KMS-11 (cell line): ENCODE measurements at regions not wholly inside any gene's neighbourhood (a gene's known extent, or its start where the extent isn't known, plus 50 kb on each side); places are given as distances from the start of the nearest gene placed in this dataset.

ENCODE experiments used
- H2AFZ ChIP-seq: fragments of 200-600 bp; sonication (generic); 2 replicates; pipeline ENCODE4 v1.6.1; 2016; ENCODE audit warnings: antibody characterized with exemption, mixed run types, low read depth
- H3K27ac ChIP-seq: fragments of 200-600 bp; sonication (generic); 2 replicates; pipeline ENCODE4 v1.6.1; 2016; ENCODE audit warnings: mild to moderate bottlenecking, mixed run types
- H3K27me3 ChIP-seq: fragments of 200-600 bp; sonication (generic); 2 replicates; pipeline ENCODE4 v1.6.1; 2017; ENCODE audit warnings: mild to moderate bottlenecking, low read depth, mixed run types, moderate library complexity; ENCODE audit not compliant: insufficient read depth
- H3K36me3 ChIP-seq: fragments of 200-600 bp; sonication (generic); 2 replicates; pipeline ENCODE4 v1.6.1; 2017; ENCODE audit warnings: mild to moderate bottlenecking, mixed run types; ENCODE audit not compliant: insufficient read depth
- H3K4me1 ChIP-seq: fragments of 200-600 bp; sonication (generic); 2 replicates; pipeline ENCODE4 v1.6.1; 2016; ENCODE audit warnings: mild to moderate bottlenecking, low read depth, mixed run types; ENCODE audit not compliant: poor library complexity, severe bottlenecking
- H3K4me2 ChIP-seq: fragments of 200-600 bp; sonication (generic); 2 replicates; pipeline ENCODE4 v1.7.0; 2016; ENCODE audit warnings: mild to moderate bottlenecking, mixed run types
- H3K4me3 ChIP-seq: fragments of 200-600 bp; sonication (generic); IDR thresholded peaks from 2 replicates; pipeline ENCODE4 v1.6.1; 2017; ENCODE audit warnings: low read depth, low read length, mixed read lengths; ENCODE audit not compliant: insufficient read depth
- H3K79me2 ChIP-seq: fragments of 200-600 bp; sonication (generic); 2 replicates; pipeline ENCODE4 v1.6.1; 2016; ENCODE audit warnings: low read depth, mixed run types; ENCODE audit not compliant: insufficient read depth
- H3K9ac ChIP-seq: fragments of 200-600 bp; sonication (generic); 2 replicates; pipeline ENCODE4 v1.6.1; 2016; ENCODE audit warnings: mild to moderate bottlenecking, mixed run types
- H4K20me1 ChIP-seq: fragments of 200-600 bp; sonication (generic); 2 replicates; pipeline ENCODE4 v1.6.1; 2016; ENCODE audit warnings: mild to moderate bottlenecking, mixed run types; ENCODE audit not compliant: insufficient read depth
- CTCF ChIP-seq: fragments of 200-600 bp; sonication (generic); conservative IDR thresholded peaks from 2 replicates; pipeline ENCODE4 v1.6.1; 2017; ENCODE audit warnings: low read depth, mild to moderate bottlenecking, antibody characterized with exemption, low read length, moderate library complexity, mixed read lengths

- H3K9ac ChIP-seq = no peak overlapping the region
- no peaks in the 10 kb centered on the region for H4K20me1 ChIP-seq
- H3K79me2 ChIP-seq = no peaks in the 10 kb centered on the region
- H3K27ac ChIP-seq = no peak overlapping the region
- no peak overlapping the region for H3K4me2 ChIP-seq
- H3K4me3 ChIP-seq = no peak overlapping the region
- H3K27me3 ChIP-seq = no peaks in the 10 kb centered on the region
- H3K36me3 ChIP-seq = no peaks in the 10 kb centered on the region
- no peak overlapping the region for H2AFZ ChIP-seq
- no peak for TF ChIP-seq CTCF
- H3K4me1 ChIP-seq = peaks cover 16% of the 10 kb centered on the region
These were observed 73.9 kb upstream of the HAO2 start for GRCh38 chr1:119294722-119295121.

- TF ChIP-seq CTCF = no peak
- Histone ChIP-seq H3K9ac (no peak overlapping the region), H3K27me3 (no peaks in the 10 kb centered on the region), H2AFZ (no peak overlapping the region), H3K27ac (no peak overlapping the region), H3K4me1 (peaks cover 16% of the 10 kb centered on the region), H4K20me1 (no peaks in the 10 kb centered on the region), H3K79me2 (no peaks in the 10 kb centered on the region), H3K4me2 (no peak overlapping the region), H3K4me3 (no peak overlapping the region), H3K36me3 (no peaks in the 10 kb centered on the region)
These were observed 69.8 kb upstream of the HAO2 start for GRCh38 chr1:119298687-119299303.

- H2AFZ ChIP-seq = no peak overlapping the region
- no peak overlapping the region for H3K4me3 ChIP-seq
- H4K20me1 ChIP-seq = no peaks in the 10 kb centered on the region
- no peak overlapping the region for H3K27ac ChIP-seq
- no peaks in the 10 kb centered on the region for H3K36me3 ChIP-seq
- H3K4me2 ChIP-seq = no peak overlapping the region
- TF ChIP-seq CTCF = no peak
- H3K9ac ChIP-seq = no peak overlapping the region
- no peaks in the 10 kb centered on the region for H3K27me3 ChIP-seq
- no peaks in the 10 kb centered on the region for H3K79me2 ChIP-seq
- H3K4me1 ChIP-seq = peaks cover 16% of the 10 kb centered on the region
These were observed 66.6 kb upstream of the HAO2 start for GRCh38 chr1:119302011-119302410.

GRCh38 chr1:119308130-119308700 is 60.4 kb upstream of the HAO2 start:
- Histone ChIP-seq H3K4me3 (no peak overlapping the region), H3K27ac (no peak overlapping the region), H3K36me3 (no peaks in the 10 kb centered on the region), H3K27me3 (no peaks in the 10 kb centered on the region), H3K4me1 (no peaks in the 10 kb centered on the region), H4K20me1 (no peaks in the 10 kb centered on the region), H3K4me2 (no peak overlapping the region), H3K79me2 (no peaks in the 10 kb centered on the region), H3K9ac (no peak overlapping the region), H2AFZ (no peak overlapping the region)
- TF ChIP-seq CTCF = no peak
